ENCODE measurements at regions not wholly inside any gene's neighbourhood (a gene's known extent, or its start where the extent isn't known, plus 50 kb on each side); places are given as distances from the start of the nearest gene placed in this dataset.

- Histone ChIP-seq H3K56ac (replicated peaks; ENCODE audit: insufficient read length, low read depth, low read length) (no peak overlapping the region), H2AFZ (ENCODE audit: low read length) (no peak overlapping the region), H2BK15ac (ENCODE audit: low read length) (no peak overlapping the region), H3K36me3 (ENCODE audit: control insufficient read depth in 2 of 4, insufficient read depth in 4 of 4, low read length in 3 of 4) (no peaks in the 10 kb centered on the region), H3K4me3 (ENCODE audit: extremely low read depth in 1 of 4, insufficient read depth in 2 of 4, low read depth in 3 of 4, low read length in 4 of 4) (no peak overlapping the region), H4K91ac (replicated peaks; ENCODE audit: insufficient read length, low read length) (no peak overlapping the region), H3K79me1 (ENCODE audit: low read depth, low read length) (no peaks in the 10 kb centered on the region), H3K23me2 (ENCODE audit: low read depth, low read length) (no peaks in the 10 kb centered on the region), H3K18ac (ENCODE audit: extremely low read depth, low read length) (no peak overlapping the region), H3K4me1 (replicated peaks in 1 of 4; ENCODE audit: control insufficient read depth in 3 of 4, insufficient read depth in 4 of 4, low read length in 3 of 4) (no peaks in the 10 kb centered on the region; a peak in 1 of 7 replicates), H3K4ac (replicated peaks; ENCODE audit: insufficient read length, low read depth, low read length) (no peak overlapping the region), H3K9ac (replicated peaks in 1 of 4; ENCODE audit: extremely low read depth in 1 of 4, low read depth in 3 of 4, low read length in 3 of 4) (no peak overlapping the region), H3K79me2 (ENCODE audit: control insufficient read depth in 1 of 2, insufficient read depth in 2 of 2, low read length in 2 of 2) (no peaks in the 10 kb centered on the region), H2BK120ac (replicated peaks; ENCODE audit: low read depth, low read length) (no peak overlapping the region), H4K20me1 (replicated peaks in 1 of 2; ENCODE audit: control insufficient read depth in 1 of 2, insufficient read depth in 2 of 2, low read length in 2 of 2) (no peaks in the 10 kb centered on the region), H2BK5ac (ENCODE audit: low read depth, low read length) (no peak overlapping the region), H3K27me3 (replicated peaks in 1 of 4; ENCODE audit: control insufficient read depth in 3 of 4, extremely low read depth in 1 of 4, insufficient read depth in 3 of 4, low read length in 3 of 4) (no peaks in the 10 kb centered on the region), H4K5ac (ENCODE audit: insufficient read length, low read depth, low read length) (no peak overlapping the region), H3K23ac (ENCODE audit: insufficient read length) (no peak overlapping the region), H2BK12ac (ENCODE audit: low read depth, low read length) (no peak overlapping the region), H3K4me2 (ENCODE audit: insufficient read depth in 1 of 2, low read depth in 2 of 2, low read length in 2 of 2) (no peak overlapping the region), H2BK20ac (ENCODE audit: low read length) (no peak overlapping the region), H3K14ac (ENCODE audit: insufficient read length) (no peak overlapping the region), H3K9me3 (ENCODE audit: insufficient read depth in 2 of 2, low read depth in 1 of 2, low read length in 1 of 2) (peaks cover 61 to 82% of the 10 kb centered on the region in 2 experiments), H3K27ac (ENCODE audit: low read depth, low read length) (no peak overlapping the region), H2AK5ac (ENCODE audit: low read depth, low read length) (no peak overlapping the region), H4K8ac (ENCODE audit: extremely low read depth, insufficient read depth, low read length) (no peak overlapping the region)
- FAIRE-seq: no peak
- no peak for DNase-seq (ENCODE audit: low read depth in 1 of 2, low spot score in 2 of 2)
- 87% methylated on average over 16 of the region's 19 CpGs; no CpG with 5 or more reads in 1 of the 2 experiments for WGBS, 2 experiments (ENCODE audit: extremely low coverage in 1 of 2, insufficient coverage in 1 of 2, insufficient read length in 1 of 2, insufficient replicate concordance in 2 of 2, low coverage in 1 of 2, low lambda C conversion rate in 2 of 2, missing lambda C conversion rate in 1 of 2)
- TF ChIP-seq RXRA (IDR thresholded peaks at IDR 0.05; ENCODE audit: insufficient read depth, low read depth, low read length) (no peak), RFX5 (IDR thresholded peaks at IDR 0.05; ENCODE audit: borderline replicate concordance, low read depth, low read length) (no peak), CHD1 (IDR thresholded peaks at IDR 0.05; ENCODE audit: low read depth, low read length) (no peak), E2F6 (IDR thresholded peaks at IDR 0.05) (no peak), NANOG (IDR thresholded peaks at IDR 0.05; ENCODE audit: insufficient read depth, low read depth, low read length, poor library complexity, severe bottlenecking) (no peak)
- POLR2A ChIA-PET (ENCODE audit: partially characterized antibody): no interaction called here
- CTCF ChIA-PET (ENCODE audit: partially characterized antibody): no interaction called here
These were observed 61.1 kb upstream of the TPM4 start for GRCh38 chr19:16014923-16015804.

All from H1 (cell line).